Left kidney (tissue), 1 donor: ENCODE measurements at regions not wholly inside any gene's neighbourhood (a gene's known extent, or its start where the extent isn't known, plus 50 kb on each side); places are given as distances from the start of the nearest gene placed in this dataset.
"Not testable (repeated sequence)": the region's sequence is repeated elsewhere in the genome, so short reads cannot be mapped to it uniquely, and the experiment has no call there.

Experiments
- DNase-seq: peaks from one replicate; pipeline ENCODE4 v3.0.0-alpha.2; 2013

GRCh38 chr5:89630064-89630463, 747.1 kb upstream of the MEF2C start:
- DNase-seq = not testable (repeated sequence)

GRCh38 chr5:89628876-89629635, 746.1 kb upstream of the MEF2C start:
- DNase-seq = no peak

- no peak for DNase-seq
Observed at GRCh38 chr5:89615839-89616518, 733.0 kb upstream of the MEF2C start.

GRCh38 chr5:89613222-89613956, 730.4 kb upstream of the MEF2C start:
- DNase-seq = no peak

GRCh38 chr5:89606939-89607534, 724.1 kb upstream of the MEF2C start:
- no peak for DNase-seq

- no peak for DNase-seq
Observed at GRCh38 chr5:89604342-89604741, 721.4 kb upstream of the MEF2C start.

GRCh38 chr5:89601880-89602279, 718.9 kb upstream of the MEF2C start:
- DNase-seq = no peak

- DNase-seq = no peak
Observed at GRCh38 chr5:89597878-89598277, 714.9 kb upstream of the MEF2C start.

- DNase-seq = no peak
Observed at GRCh38 chr5:89596821-89597220, 713.8 kb upstream of the MEF2C start.

- DNase-seq = no peak
Observed at GRCh38 chr5:89595056-89595455, 712.1 kb upstream of the MEF2C start.

- DNase-seq = no peak
Observed at GRCh38 chr5:89584339-89584956, 701.5 kb upstream of the MEF2C start.

- no peak for DNase-seq
Observed at GRCh38 chr5:89583534-89583933, 700.5 kb upstream of the MEF2C start.

GRCh38 chr5:89582768-89583339, 699.9 kb upstream of the MEF2C start:
- no peak for DNase-seq

- DNase-seq = no peak
Observed at GRCh38 chr5:89580976-89581375, 698.0 kb upstream of the MEF2C start.

- no peak for DNase-seq
Observed at GRCh38 chr5:89575319-89575718, 692.3 kb upstream of the MEF2C start.

- no peak for DNase-seq
Observed at GRCh38 chr5:89573345-89573744, 690.4 kb upstream of the MEF2C start.

- no peak for DNase-seq
Observed at GRCh38 chr5:89572696-89573095, 689.7 kb upstream of the MEF2C start.

- no peak for DNase-seq
Observed at GRCh38 chr5:89570557-89570956, 687.6 kb upstream of the MEF2C start.

GRCh38 chr5:89566340-89566739, 683.4 kb upstream of the MEF2C start:
- no peak for DNase-seq

- DNase-seq = no peak
Observed at GRCh38 chr5:89560696-89561095, 677.7 kb upstream of the MEF2C start.

GRCh38 chr5:89556215-89556913, 673.4 kb upstream of the MEF2C start:
- no peak for DNase-seq
